ENCODE measurements at regions not wholly inside any gene's neighbourhood (a gene's known extent, or its start where the extent isn't known, plus 50 kb on each side); places are given as distances from the start of the nearest gene placed in this dataset.

DNA sequence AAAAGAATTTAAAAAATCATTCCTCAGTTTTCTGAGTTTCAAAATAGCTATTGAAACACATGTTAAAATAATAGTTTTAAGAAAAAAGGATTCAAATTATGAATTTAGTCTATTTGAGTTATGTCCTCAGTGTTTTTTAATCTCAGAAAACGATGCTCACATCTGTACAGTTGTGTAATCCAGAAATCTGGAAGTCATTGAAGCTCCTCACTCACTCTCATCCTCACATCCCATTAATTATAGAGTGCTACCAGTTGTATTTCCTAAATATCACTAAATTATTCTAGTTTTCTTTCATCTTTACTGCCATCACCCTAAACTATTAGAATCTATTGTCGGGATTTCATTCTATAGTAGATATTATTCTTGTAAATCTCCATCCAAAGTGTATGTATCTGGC lies 234.7 kb upstream of the RIMS1 start:
- DNase-seq = no peak
- intact Hi-C loops (cut with DNase I; ENCODE audit: low total_unique reads) = no loop called here
- H3K27ac ChIP-seq = no peak overlapping the region
- no peaks in the 10 kb centered on the region for H3K27me3 ChIP-seq
- TF ChIP-seq CTCF (IDR thresholded peaks at IDR 0.05) (no peak), POLR2A (IDR thresholded peaks at IDR 0.05) (no peak)
- H3K4me1 ChIP-seq = no peaks in the 10 kb centered on the region
- H3K36me3 ChIP-seq = no peaks in the 10 kb centered on the region
- H3K9me3 ChIP-seq = no peaks in the 10 kb centered on the region
- no peak overlapping the region for H3K4me3 ChIP-seq

DNA sequence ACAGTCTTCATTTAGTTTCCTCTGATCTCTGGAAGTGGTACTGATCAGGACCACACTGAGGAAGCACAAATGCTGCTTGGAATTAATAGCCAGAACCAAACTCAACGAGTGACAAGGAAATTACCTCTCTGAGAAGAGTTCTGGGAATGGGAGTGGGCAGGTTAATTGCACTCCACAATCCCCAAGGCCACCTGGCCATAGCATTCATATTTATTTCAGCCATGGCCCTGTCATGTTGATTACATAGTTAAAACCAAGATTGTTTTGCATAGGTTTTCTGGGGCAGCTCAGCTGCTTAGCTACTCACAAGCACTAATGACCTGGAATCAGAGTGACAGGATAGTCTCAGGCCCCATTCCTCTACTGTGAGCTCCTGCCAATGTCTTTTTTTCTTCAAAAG lies 230.2 kb upstream of the RIMS1 start:
- DNase-seq = no peak
- H3K9me3 ChIP-seq = no peaks in the 10 kb centered on the region
- intact Hi-C loops (cut with DNase I; ENCODE audit: low total_unique reads) = no loop called here
- TF ChIP-seq CTCF (IDR thresholded peaks at IDR 0.05) (no peak), POLR2A (IDR thresholded peaks at IDR 0.05) (no peak)
- H3K36me3 ChIP-seq = no peaks in the 10 kb centered on the region
- no peak overlapping the region for H3K27ac ChIP-seq
- no peaks in the 10 kb centered on the region for H3K4me1 ChIP-seq
- no peaks in the 10 kb centered on the region for H3K27me3 ChIP-seq
- H3K4me3 ChIP-seq = no peak overlapping the region

DNA sequence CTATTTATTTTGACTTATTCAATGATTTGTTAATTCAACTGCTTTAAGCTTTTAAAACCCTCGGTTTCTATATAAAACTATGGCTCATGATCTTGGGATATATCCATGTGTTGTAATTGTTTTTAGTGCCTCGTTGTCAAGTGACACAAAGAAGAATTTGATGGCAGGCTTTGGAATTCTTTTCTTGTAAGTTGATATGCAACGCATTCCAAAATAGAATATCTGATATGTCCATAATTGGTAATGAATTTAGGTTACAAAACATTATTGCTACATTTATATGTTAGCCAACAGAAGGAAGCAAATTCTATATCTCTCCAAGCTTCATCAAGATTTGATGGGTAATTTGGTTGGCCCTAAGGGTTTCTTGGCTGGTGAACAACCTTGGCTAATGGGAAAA lies 220.4 kb upstream of the RIMS1 start:
- intact Hi-C loops (cut with DNase I; ENCODE audit: low total_unique reads) = no loop called here
- Histone ChIP-seq H3K4me3 (no peak overlapping the region), H3K27ac (no peak overlapping the region), H3K4me1 (no peaks in the 10 kb centered on the region), H3K9me3 (no peaks in the 10 kb centered on the region), H3K36me3 (no peaks in the 10 kb centered on the region), H3K27me3 (no peaks in the 10 kb centered on the region)
- TF ChIP-seq POLR2A (IDR thresholded peaks at IDR 0.05) = no peak
- no peak for DNase-seq

DNA sequence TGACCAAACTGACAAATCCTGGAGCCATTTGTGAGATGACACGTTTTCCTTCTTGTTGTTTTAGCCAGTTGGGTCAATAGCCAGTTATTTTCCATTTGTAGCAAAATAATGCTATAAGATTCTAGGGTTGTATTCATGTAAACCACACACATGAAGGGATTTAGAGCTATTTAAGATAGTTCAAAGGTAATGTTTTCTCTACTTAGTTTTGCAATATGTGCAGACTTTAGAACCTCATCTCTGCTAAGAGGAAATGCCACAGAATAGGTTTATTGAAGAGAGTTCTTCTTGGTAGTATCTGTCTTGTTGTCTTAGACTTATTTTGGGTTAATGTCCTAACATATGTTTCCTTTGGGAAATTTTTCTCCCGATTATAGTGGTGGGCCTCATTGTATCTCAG lies 213.5 kb upstream of the RIMS1 start:
- Histone ChIP-seq H3K36me3 (no peaks in the 10 kb centered on the region), H3K27me3 (no peaks in the 10 kb centered on the region), H3K4me1 (no peaks in the 10 kb centered on the region), H3K9me3 (no peaks in the 10 kb centered on the region), H3K4me3 (no peak overlapping the region), H3K27ac (no peak overlapping the region)
- no peak for TF ChIP-seq CTCF (IDR thresholded peaks at IDR 0.05)
- TF ChIP-seq POLR2A (IDR thresholded peaks at IDR 0.05) = no peak
- intact Hi-C loops (cut with DNase I; ENCODE audit: low total_unique reads) = no loop called here
- no peak for DNase-seq

DNA sequence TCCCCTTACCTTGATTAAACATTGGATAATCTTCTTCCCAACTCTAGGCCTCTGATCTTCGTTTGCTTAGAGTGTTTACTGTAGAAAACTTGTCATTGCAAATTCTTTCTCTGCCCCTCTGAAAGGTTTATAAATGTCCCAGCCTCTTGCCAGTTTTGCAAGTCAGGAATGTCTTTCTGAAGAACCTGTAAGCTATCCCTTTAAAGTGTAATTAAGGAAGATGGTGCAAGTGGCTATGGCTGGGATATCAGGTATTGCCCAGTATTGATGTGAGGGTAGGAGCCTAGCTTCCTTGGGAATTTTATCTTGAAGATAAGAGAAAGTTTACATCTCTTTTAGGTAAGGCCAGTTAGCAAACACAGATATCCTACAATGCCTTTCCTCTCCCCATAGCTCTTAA lies 211.0 kb upstream of the RIMS1 start:
- H3K4me3 ChIP-seq = no peak overlapping the region
- H3K27me3 ChIP-seq = no peaks in the 10 kb centered on the region
- H3K36me3 ChIP-seq = no peaks in the 10 kb centered on the region
- no peak overlapping the region for H3K27ac ChIP-seq
- intact Hi-C loops (cut with DNase I; ENCODE audit: low total_unique reads) = no loop called here
- no peaks in the 10 kb centered on the region for H3K9me3 ChIP-seq
- no peaks in the 10 kb centered on the region for H3K4me1 ChIP-seq
- no peak for DNase-seq
- TF ChIP-seq POLR2A (IDR thresholded peaks at IDR 0.05) (no peak), CTCF (IDR thresholded peaks at IDR 0.05) (no peak)

- Histone ChIP-seq H3K4me3 (no peak overlapping the region), H3K36me3 (no peaks in the 10 kb centered on the region), H3K9me3 (no peaks in the 10 kb centered on the region), H3K27me3 (no peaks in the 10 kb centered on the region), H3K27ac (no peak overlapping the region), H3K4me1 (no peaks in the 10 kb centered on the region)
- TF ChIP-seq POLR2A (IDR thresholded peaks at IDR 0.05) = no peak
- TF ChIP-seq CTCF (IDR thresholded peaks at IDR 0.05) = no peak
- intact Hi-C loops (cut with DNase I; ENCODE audit: low total_unique reads) = no loop called here
- no peak for DNase-seq
These were observed 210.1 kb upstream of the RIMS1 start for GRCh38 chr6:71676298-71676697.

All from uterus (tissue), 3 donors.